Right forelimb (tissue), 1 donor: ENCODE measurements at regions not wholly inside any gene's neighbourhood (a gene's known extent, or its start where the extent isn't known, plus 50 kb on each side); places are given as distances from the start of the nearest gene placed in this dataset.

Source experiments
- DNase-seq: peaks from one replicate; pipeline ENCODE4 v3.0.0-alpha.2; 2018

- DNase-seq: no peak
Measured at GRCh38 chr13:111954661-111955411, 112.1 kb upstream of the SOX1 start.

- DNase-seq: no peak
Measured at GRCh38 chr13:111955412-111956065, 111.4 kb upstream of the SOX1 start.

- DNase-seq: no peak
Measured at GRCh38 chr13:111956261-111957151, 110.4 kb upstream of the SOX1 start.

- DNase-seq: no peak
Measured at GRCh38 chr13:111957913-111958450, 109.0 kb upstream of the SOX1 start.

GRCh38 chr13:111958612-111959395 lies 108.1 kb upstream of the SOX1 start:
- DNase-seq: no peak

- no peak for DNase-seq
Measured at GRCh38 chr13:111960152-111960772, 106.7 kb upstream of the SOX1 start.

GRCh38 chr13:111961236-111961635 lies 105.7 kb upstream of the SOX1 start:
- DNase-seq: no peak

- DNase-seq: no peak
Measured at GRCh38 chr13:111961651-111962192, 105.2 kb upstream of the SOX1 start.

GRCh38 chr13:111962431-111962891 lies 104.5 kb upstream of the SOX1 start:
- DNase-seq: no peak

- no peak for DNase-seq
Measured at GRCh38 chr13:111963031-111963430, 103.9 kb upstream of the SOX1 start.

- no peak for DNase-seq
Measured at GRCh38 chr13:111964411-111965035, 102.4 kb upstream of the SOX1 start.

GRCh38 chr13:111965466-111966214 lies 101.3 kb upstream of the SOX1 start:
- DNase-seq: no peak

GRCh38 chr13:111966933-111967332 lies 100.0 kb upstream of the SOX1 start:
- DNase-seq: no peak

- no peak for DNase-seq
Measured at GRCh38 chr13:111967572-111968201, 99.3 kb upstream of the SOX1 start.

GRCh38 chr13:111968336-111969010 lies 98.5 kb upstream of the SOX1 start:
- no peak for DNase-seq

GRCh38 chr13:111969551-111970135 lies 97.3 kb upstream of the SOX1 start:
- DNase-seq: no peak

GRCh38 chr13:111970494-111971141 lies 96.3 kb upstream of the SOX1 start:
- no peak for DNase-seq
